ENCODE measurements at regions not wholly inside any gene's neighbourhood (a gene's known extent, or its start where the extent isn't known, plus 50 kb on each side); places are given as distances from the start of the nearest gene placed in this dataset.
"Not testable (repeated sequence)": the region's sequence is repeated elsewhere in the genome, so short reads cannot be mapped to it uniquely, and the experiment has no call there.

- not testable (repeated sequence) for DNase-seq (ENCODE audit: low spot score in 2 of 2); FAIRE-seq
These were observed 63.0 kb upstream of the SLC22A16 start for GRCh38 chr6:110539277-110540019.

DNA sequence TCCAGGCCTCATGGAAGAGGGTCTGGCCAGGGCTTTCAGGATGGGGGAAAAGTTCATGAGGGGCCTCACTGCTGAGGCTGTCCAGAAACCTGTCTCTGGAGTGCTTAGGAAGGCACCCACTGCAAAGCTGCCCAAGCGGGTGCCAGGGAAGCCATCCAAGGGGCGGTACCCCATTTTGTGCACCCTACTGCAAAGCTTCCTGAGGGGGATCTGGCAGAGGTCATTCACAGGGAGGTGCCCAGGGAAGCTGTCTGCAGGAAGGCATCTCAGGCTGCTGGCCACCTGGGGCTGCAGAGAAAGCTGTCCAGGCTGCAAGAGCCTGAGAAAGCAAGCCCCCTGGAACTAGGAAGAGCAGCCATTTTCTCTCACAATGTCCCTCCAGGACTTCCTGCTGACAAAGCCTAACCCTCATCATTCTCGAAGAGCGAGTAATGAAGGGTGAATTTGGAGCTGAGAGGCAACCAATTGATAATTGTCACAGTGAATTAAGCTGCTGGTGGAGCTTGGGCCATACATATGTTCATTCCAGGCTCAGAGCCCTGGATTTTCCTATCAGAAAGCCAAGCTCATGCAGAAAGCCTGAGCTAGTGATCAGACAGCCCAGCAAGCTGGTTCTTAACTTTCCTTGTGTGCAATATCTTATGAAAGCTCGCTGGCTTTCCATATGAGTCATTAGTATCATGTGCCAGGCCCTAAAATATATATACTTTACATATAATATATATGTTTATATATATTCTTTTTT lies 62.2 kb upstream of the SLC22A16 start:
- no peak for DNase-seq (ENCODE audit: low spot score in 2 of 2)
- no peak for FAIRE-seq

DNA sequence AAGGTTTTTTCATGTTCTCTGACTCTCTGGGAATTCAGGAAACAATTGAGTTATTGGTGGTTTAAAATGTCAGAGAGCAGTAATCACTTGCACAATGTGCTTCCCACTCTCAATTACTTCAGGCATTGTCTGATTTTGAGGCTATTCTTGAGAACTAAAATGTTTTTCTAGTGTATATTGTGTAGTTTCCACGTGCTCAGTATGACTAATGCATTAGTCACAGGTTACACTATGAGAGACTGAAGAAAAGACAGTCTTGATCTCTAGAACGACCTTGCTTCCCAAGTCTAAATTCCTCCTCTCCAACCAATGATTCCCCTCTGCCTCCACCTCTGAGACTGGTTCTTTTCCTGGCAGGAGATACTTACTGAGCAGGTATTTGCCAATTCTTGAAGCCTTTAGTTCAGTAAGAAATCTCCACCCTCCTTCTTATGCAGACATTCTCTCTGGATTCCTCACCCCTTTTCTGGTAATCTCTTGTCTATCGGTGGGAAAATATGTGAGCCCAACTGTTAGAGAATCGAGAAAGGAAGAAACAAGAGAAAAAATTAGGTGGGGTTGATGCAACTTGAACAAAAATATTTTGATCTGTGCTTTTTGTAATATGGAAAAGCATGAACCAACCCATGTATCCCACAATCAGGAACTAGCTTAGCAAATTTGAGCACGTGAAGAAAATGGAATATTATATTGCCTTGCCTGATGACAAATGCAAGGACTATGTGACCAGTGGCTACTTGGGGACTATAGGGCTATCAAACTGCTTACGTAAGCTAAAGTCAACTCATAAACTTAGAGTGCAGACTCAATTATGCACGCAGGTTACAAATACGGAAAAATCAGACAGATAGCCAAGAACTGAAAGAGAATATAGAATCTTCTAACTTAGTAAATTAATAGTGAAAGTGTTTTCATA lies 61.1 kb upstream of the SLC22A16 start:
- no peak for FAIRE-seq
- DNase-seq (ENCODE audit: low spot score in 2 of 2) = no peak

DNA sequence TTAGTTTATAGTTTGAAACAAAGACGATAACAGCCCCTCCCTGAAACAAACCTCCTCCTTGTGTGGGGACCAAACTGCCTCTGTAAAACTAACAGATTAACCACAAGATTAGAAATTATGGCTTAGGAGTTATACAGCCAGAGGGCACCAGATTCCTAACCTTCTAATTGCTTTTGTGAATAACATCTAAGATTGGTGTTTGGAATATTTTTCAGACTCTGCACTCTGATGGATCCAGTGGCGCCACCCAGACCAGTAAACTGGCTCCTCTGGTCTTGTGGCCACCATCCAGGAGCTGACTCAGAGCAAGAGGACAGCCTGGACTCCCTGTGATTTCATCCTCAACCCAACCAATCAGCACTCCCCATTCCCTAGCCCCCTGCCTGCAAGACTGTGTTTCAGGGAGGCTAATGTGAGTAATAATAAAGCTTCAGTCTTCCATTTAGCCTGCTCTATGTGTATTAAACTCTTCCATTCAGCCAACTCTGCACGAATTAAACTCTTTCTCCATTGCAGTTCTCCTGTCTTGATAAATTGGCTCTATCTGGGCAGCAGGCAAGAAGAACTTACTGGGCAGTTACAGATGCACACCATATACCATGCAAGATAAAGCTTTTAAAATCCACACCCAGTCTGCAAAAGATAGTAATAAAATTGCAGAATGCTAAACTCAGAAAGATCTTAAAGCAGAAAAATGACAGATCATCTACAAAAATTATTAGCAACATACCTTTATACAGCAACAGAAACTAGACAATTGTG lies 58.5 kb upstream of the SLC22A16 start:
- DNase-seq (ENCODE audit: low spot score in 2 of 2) (no peak), FAIRE-seq (peak; percentile 59)

- no peak for FAIRE-seq
- no peak for DNase-seq (ENCODE audit: low spot score in 2 of 2)
These were observed 56.0 kb upstream of the SLC22A16 start for GRCh38 chr6:110532431-110532830.

DNA sequence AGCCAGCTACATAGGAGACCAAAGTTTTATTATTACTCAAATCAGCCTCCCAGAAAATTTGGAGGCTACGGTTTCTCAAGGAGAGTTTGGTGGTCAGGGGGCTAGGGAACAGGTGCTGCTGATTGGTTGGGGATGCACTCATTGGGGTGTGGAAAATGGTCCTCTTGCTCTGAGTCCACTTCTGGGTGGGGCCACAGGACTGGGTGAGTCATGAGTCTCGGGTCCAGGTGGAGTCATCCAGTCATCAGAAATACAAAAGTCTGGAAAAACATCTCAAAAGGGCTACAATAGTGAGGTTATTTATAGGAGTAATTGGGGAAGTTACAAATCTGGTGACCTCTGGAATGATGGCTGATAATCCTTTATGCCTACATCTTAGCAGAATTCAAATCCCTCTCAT lies 54.3 kb upstream of the SLC22A16 start:
- DNase-seq (ENCODE audit: low spot score in 2 of 2) (no peak), FAIRE-seq (no peak)

DNA sequence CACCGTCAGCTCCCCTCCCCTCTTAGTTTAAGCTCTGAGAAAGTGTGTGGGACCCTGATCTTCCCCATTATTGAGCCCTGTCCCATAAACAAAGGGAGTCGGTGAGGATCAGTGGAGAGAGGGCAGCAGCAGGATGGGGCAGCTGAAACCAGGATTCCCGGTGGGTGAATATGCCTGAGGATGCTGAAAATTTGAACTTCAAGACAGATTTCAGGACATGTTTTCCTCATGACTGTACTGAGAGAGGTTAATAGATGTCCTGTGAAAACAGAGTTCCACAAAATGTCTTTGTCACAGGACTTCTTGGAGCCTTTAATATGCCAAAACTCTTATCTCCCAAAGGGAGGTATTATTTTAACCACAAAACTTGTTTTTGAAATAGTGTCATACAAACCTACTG lies 53.5 kb upstream of the SLC22A16 start:
- DNase-seq (ENCODE audit: low spot score in 2 of 2) (no peak), FAIRE-seq (no peak)

DNA sequence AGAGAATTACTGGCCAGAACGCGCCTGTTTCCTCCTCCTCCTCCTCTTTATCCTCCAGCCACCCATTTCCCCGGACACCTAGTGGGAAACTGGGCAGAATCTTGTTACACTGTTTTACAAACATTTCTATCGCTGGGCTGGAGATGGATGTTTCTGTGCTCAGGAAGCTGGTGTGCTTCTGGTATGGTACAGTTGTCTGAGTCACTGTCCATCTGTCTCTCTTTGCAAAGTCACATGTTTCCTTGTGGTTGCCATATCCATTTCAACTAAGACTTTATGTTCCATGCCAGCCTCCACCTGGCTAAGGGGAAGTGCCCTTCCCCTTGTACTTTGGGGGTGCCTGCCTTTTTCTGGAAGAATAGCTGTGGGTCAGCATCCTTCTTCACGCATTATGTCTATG lies 52.9 kb upstream of the SLC22A16 start:
- FAIRE-seq (no peak), DNase-seq (ENCODE audit: low spot score in 2 of 2) (no peak)

DNA sequence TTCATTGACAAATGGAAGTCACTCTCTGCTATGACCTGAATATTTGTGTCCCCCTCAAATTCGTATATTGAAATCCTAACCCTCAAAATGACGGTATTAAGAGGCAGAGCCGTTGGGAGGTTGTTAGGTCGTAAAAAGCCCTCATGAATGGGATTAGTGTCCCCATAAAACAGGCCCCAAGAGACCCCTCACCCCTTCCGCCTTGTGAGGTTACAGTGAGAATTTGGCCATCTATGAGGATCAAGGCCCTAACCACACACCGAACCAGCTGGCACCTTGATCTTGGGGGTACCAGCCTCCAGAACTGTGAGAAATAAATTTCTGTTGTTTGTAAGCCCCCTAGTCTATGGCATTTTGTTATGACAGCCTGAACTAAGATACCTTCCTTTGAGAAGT lies 52.5 kb upstream of the SLC22A16 start:
- no peak for DNase-seq (ENCODE audit: low spot score in 2 of 2)
- no peak for FAIRE-seq

GRCh38 chr6:110528101-110528929 lies 51.9 kb upstream of the SLC22A16 start:
- peak; percentile 95 for FAIRE-seq
- DNase-seq (ENCODE audit: low spot score in 2 of 2) = peak in 1 of 2 donors; percentile 54

DNA sequence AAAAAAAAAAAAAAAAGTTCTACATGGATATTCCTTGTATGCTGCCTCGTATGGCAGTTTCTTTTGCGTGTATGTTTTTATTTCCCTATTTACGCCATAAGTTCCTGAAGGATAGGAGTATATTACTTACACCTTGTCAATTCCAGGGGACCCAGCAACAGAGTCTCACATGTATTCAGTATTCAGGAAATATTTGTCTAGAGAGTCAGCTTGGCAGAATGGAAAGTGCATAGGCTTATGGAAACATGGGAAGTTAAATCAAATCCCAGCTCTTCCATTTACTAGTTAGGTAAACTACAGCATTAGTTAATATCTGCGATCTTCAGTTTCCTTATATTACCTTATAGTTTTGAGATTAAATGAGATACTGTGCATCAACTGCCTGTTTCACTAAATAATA lies 51.1 kb upstream of the SLC22A16 start:
- no peak for FAIRE-seq
- no peak for DNase-seq (ENCODE audit: low spot score in 2 of 2)

- FAIRE-seq (no peak), DNase-seq (ENCODE audit: low spot score in 2 of 2) (no peak)
These were observed 50.3 kb upstream of the SLC22A16 start for GRCh38 chr6:110526726-110527125.
